HFF-Myc (cell line): ENCODE measurements at regions not wholly inside any gene's neighbourhood (a gene's known extent, or its start where the extent isn't known, plus 50 kb on each side); places are given as distances from the start of the nearest gene placed in this dataset.
A peak's percentile ranks its signal among the peaks of the same experiment; 100 is the strongest.

Source experiments
- DNase-seq: peaks from one replicate; pipeline ENCODE4 v3.0.0-alpha.2; 2011; ENCODE audit warnings: low read depth; ENCODE audit errors: extremely low read depth
- H3K4me3 ChIP-seq: replicated peaks from 2 replicates; pipeline ENCODE4 v1.5.1; 2011; ENCODE audit warnings: low read depth, mild to moderate bottlenecking, control low read depth, low read length
- TF ChIP-seq, protein P1 (sequence below): IDR thresholded peaks from 2 replicates; pipeline ENCODE4 v1.5.1; 2012; ENCODE audit warnings: mild to moderate bottlenecking, low read depth, low read length, control low read depth; ENCODE audit errors: missing control alignments

DNA sequence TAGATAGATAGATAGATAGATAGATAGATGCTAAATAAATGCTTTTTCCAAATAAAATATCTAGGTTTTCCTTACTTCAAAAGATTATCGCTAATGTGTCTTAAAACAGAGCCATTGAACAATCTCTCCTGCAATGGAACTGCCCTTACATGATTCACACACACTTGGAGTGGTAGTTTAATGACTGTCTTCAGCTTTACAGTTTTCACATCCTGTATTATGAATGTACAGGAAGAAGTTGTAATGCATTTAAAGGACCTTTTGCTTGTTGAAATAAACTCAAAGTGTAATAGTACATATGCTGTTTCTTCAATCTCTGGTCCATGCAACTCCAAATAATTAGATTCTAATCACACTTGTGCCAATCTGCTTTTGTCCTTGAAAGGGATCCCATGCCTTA is 797.6 kb upstream of the CDH2 start:
- TF ChIP-seq, protein P1, sequence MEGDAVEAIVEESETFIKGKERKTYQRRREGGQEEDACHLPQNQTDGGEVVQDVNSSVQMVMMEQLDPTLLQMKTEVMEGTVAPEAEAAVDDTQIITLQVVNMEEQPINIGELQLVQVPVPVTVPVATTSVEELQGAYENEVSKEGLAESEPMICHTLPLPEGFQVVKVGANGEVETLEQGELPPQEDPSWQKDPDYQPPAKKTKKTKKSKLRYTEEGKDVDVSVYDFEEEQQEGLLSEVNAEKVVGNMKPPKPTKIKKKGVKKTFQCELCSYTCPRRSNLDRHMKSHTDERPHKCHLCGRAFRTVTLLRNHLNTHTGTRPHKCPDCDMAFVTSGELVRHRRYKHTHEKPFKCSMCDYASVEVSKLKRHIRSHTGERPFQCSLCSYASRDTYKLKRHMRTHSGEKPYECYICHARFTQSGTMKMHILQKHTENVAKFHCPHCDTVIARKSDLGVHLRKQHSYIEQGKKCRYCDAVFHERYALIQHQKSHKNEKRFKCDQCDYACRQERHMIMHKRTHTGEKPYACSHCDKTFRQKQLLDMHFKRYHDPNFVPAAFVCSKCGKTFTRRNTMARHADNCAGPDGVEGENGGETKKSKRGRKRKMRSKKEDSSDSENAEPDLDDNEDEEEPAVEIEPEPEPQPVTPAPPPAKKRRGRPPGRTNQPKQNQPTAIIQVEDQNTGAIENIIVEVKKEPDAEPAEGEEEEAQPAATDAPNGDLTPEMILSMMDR, result no peak
- no peak for DNase-seq
- H3K4me3 ChIP-seq, result no peak overlapping the region

DNA sequence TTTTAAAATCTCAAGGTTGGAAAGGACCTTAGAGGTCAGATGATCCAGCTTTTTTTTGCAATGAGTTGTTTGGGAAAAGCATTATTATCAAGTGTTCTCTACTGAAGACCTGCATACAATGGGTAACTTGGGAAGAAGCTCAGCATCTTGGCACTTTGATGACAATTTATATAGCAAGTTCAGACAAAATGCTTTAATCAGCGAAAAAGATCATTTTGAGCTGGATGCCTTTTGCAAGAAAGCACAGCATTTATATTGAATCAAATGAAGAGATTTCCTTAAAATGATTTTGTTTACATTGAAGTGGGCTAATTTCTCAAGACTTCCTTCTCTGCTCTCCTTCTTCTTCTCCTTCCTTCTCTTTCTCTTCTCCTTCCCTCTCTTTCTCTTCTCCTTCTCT is 796.4 kb upstream of the CDH2 start:
- DNase-seq, result no peak
- TF ChIP-seq, protein P1, result no peak
- H3K4me3 ChIP-seq, result no peak overlapping the region

DNA sequence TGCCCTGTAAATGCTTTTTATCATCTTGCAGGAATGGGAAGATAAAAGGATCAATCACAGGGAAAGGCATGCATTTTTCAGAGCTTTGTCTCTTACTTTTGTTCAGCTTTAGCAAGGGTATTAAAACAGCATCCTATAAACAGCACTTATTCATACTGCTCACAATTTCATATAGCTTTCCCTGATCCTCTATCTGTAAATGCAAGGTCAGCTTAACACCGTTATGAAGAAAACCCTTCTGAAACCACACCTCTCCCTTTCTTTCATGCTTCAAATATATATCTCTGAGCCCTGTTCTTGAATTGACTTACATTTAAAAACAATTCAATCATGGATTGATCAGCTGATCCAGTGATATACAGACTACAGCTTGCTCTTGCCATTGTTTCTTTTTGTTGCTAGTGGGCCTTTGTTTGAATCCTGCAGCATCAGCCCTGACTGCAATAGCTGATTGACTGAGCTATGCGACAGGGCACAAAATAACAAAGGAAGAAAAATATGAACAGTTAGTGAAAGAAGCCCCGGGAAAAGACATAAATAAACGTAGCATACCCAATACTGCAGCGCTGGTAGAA is 795.5 kb upstream of the CDH2 start:
- TF ChIP-seq, protein P1, result no peak
- no peak overlapping the region for H3K4me3 ChIP-seq
- DNase-seq, result no peak

DNA sequence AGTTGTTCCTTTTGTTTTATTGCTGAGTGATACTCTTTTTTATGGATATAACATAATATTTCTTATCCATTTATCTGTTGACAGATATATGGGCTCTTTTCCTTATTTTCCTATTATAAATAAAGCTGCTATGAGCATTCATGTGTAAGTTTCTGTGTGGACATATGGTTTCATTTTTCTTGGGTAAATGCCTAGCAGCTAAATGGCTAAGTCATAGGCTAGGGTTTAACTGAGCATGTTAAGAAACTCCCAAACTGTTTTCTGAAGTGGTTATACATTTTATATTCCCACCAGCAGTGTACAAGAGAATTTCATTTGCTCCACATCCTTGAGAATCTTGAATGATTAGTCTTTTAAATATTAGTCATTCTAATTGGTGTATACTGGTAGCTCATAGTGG is 786.6 kb upstream of the CDH2 start:
- H3K4me3 ChIP-seq, result no peak overlapping the region
- TF ChIP-seq, protein P1, result no peak
- peak; percentile 42 for DNase-seq

DNA sequence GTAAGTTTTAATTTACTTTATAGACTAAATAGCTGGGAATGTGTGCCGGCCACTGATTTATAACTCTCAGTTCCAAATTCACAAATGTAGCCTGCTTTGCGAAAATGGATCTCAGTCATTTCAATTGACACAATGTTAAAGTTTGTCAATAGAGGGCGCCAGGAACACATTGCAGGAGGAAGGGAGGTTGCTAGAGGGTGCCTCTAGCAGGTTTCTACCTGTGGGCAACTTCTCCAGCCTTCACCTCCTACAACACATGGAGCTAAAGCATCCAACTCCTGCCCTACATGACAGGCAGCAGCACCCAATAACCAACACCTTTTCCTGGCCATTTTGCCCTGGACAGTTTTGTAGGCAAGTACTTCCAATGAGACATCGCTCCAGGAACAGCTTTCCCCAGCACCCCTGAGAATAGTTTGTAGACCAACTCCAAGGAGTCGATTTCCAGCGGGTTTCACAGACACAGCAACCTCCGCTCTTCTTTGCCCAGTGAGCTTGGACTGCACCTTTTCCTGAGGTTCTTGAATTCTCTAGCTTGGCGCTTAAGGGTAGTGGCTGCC is 784.8 kb upstream of the CDH2 start:
- H3K4me3 ChIP-seq, result no peak overlapping the region
- TF ChIP-seq, protein P1, result peak; percentile 50
- DNase-seq, result peak; percentile 2

DNA sequence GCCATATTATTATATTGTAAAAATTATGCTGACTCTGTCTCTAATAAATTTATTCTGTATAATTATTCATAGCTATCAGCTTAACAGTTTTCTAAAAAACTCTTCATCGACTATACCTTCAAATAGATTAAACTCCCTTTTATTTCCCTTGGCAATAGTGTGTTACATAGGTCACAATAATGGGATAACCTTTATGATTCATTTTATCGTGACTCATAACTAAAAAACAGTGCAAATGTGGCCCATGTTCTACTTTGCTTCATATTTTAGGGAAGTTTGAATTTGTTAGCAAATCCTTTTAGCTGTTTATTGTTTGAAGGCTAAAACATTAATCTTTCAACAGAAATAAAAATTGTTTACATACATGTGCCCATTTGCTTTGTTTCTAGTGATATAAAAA is 783.2 kb upstream of the CDH2 start:
- no peak for DNase-seq
- TF ChIP-seq, protein P1, result no peak
- no peak overlapping the region for H3K4me3 ChIP-seq

DNA sequence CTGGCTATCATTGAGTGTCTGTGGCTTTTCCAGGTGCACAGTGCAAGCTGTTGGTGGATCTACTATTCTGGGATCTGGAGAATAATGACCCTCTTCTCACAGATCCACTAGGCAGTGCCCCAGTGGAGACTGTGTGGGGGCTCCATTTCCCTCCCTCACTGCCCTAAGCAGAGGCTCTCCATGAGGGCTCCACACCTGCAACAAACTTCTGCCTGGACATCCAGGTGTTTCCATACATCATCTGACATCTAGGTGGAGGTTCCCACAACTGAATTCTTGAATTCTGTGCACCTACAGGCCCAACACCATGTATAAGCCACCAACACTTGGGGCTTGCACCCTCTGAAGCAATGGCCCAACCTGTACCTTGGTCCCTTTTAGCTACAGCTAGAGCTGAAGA is 775.4 kb upstream of the CDH2 start:
- no peak overlapping the region for H3K4me3 ChIP-seq
- no peak for DNase-seq

More for the DNA sequence above, 775.4 kb upstream of the CDH2 start:
- TF ChIP-seq, protein P1, result no peak
